ENCODE measurements at regions not wholly inside any gene's neighbourhood (a gene's known extent, or its start where the extent isn't known, plus 50 kb on each side); places are given as distances from the start of the nearest gene placed in this dataset.

GRCh38 chr1:30527511-30528140 is 195.8 kb downstream of the MATN1 start:
- no peak for TF ChIP-seq CTCF (IDR thresholded peaks at IDR 0.05)
- TF ChIP-seq EZH2 (IDR thresholded peaks at IDR 0.05), result no peak
- TF ChIP-seq EZH2phosphoT487 (IDR thresholded peaks at IDR 0.05), result no peak

Data from neural progenitor cell (in vitro differentiated cells).